Activated CD8-positive, alpha-beta T cell treated with anti-CD3 and anti-CD28 coated beads, Interleukin-2, amount 10 ng/mL, durations not matched to agents 7 days and 5 days (primary cell): ENCODE measurements at regions not wholly inside any gene's neighbourhood (a gene's known extent, or its start where the extent isn't known, plus 50 kb on each side); places are given as distances from the start of the nearest gene placed in this dataset.
"Not testable (repeated sequence)": the region's sequence is repeated elsewhere in the genome, so short reads cannot be mapped to it uniquely, and the experiment has no call there.

Experiments used
- ATAC-seq: fragments of 150-1000 bp; cut with Tn5 transposase; one replicate; pipeline ENCODE4 v1.10.0; 2021; ENCODE audit warnings: moderate library complexity
- CTCF ChIA-PET: fragments of 350-600 bp; sonication (Branson Sonifier 250); formaldehyde crosslinking; loops from one replicate; lab custom pipeline; 2021; ENCODE audit warnings: antibody characterized with exemption; lab: Charles Lee
- POLR2A ChIA-PET: fragments of 350-600 bp; sonication (Branson Sonifier 250); formaldehyde crosslinking; loops from one replicate; lab custom pipeline; 2021; ENCODE audit warnings: antibody characterized with exemption; lab: Charles Lee
- DNase-seq: peaks from one replicate; pipeline ENCODE4 v3.0.0-alpha.2; 2020
- H3K27ac Mint-ChIP-seq: one replicate; pipeline ENCODE4 v1.8.0; 2021; ENCODE audit warnings: mild to moderate bottlenecking, mixed read lengths
- H3K27me3 Mint-ChIP-seq: one replicate; pipeline ENCODE4 v1.8.0; 2021; ENCODE audit warnings: low read depth, mixed read lengths
- H3K36me3 Mint-ChIP-seq: one replicate; pipeline ENCODE4 v1.8.0; 2021; ENCODE audit warnings: low read depth, mixed read lengths
- H3K4me1 Mint-ChIP-seq: one replicate; pipeline ENCODE4 v1.8.0; 2021; ENCODE audit warnings: low read depth, mixed read lengths
- H3K4me3 Mint-ChIP-seq: one replicate; pipeline ENCODE4 v1.8.0; 2021; ENCODE audit warnings: mild to moderate bottlenecking, mixed read lengths
- H3K9me3 Mint-ChIP-seq: one replicate; pipeline ENCODE4 v1.8.0; 2022; ENCODE audit warnings: mixed read lengths; ENCODE audit not compliant: insufficient read depth

DNA sequence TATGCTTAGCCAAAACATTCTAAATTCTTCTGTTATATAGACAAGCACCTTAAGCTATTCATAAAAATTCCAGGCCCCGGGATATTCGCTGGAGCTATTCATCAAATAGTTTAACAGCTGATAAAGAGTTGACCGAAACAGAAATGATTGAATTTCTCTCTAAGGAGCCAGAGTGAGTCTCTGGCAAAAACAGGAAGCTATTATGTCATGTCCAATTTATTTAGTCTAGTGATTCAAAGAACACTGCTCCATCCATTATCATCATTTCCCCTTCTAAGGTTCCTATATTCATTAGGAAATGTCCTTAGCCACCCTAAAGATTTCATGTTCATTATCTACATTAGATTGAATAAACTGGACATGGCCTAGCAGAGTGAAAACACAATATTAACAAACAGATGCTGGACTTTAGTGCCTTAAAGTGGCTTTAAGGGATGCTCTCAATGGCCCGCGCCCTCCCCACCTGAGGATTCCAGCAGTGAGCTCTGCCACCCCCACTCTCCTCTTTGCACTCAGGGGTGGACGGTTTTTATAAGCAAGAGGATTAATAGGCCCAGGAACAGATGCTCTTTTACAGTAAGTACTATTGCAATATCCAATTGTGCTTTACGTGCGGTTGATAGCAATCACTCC, 122.1 kb upstream of the RGS1 start:
- CTCF ChIA-PET, result no interaction called here
- H3K27ac Mint-ChIP-seq, result no peak overlapping the region

GRCh38 chr1:192459467-192459866, 116.1 kb upstream of the RGS1 start:
- DNase-seq (no peak), ATAC-seq (no peak)
- POLR2A ChIA-PET, result no interaction called here
- no peaks in the 10 kb centered on the region for H3K36me3 Mint-ChIP-seq
- no peaks in the 10 kb centered on the region for H3K4me1 Mint-ChIP-seq
- H3K4me3 Mint-ChIP-seq, result no peak overlapping the region
- H3K9me3 Mint-ChIP-seq, result no peaks in the 10 kb centered on the region
- H3K27ac Mint-ChIP-seq, result no peak overlapping the region
- H3K27me3 Mint-ChIP-seq, result peaks cover 7% of the 10 kb centered on the region
- CTCF ChIA-PET, result interaction anchor here (1.2 kb wide), 1 partner anchor 15 kb away, joined by 5 read pairs; no protein-coding TSS in a partner anchor

More for the DNA sequence above, 122.1 kb upstream of the RGS1 start:
- H3K9me3 Mint-ChIP-seq, result no peaks in the 10 kb centered on the region
- no peaks in the 10 kb centered on the region for H3K4me1 Mint-ChIP-seq
- no peaks in the 10 kb centered on the region for H3K36me3 Mint-ChIP-seq
- no peak for ATAC-seq
- peaks cover 9% of the 10 kb centered on the region for H3K27me3 Mint-ChIP-seq
- no peak for DNase-seq
- POLR2A ChIA-PET, result no interaction called here
- no peak overlapping the region for H3K4me3 Mint-ChIP-seq

GRCh38 chr1:192461684-192462083, 113.9 kb upstream of the RGS1 start:
- Mint-ChIP-seq H3K36me3 (no peaks in the 10 kb centered on the region), H3K4me3 (no peak overlapping the region), H3K27ac (no peak overlapping the region), H3K9me3 (no peaks in the 10 kb centered on the region), H3K4me1 (no peaks in the 10 kb centered on the region), H3K27me3 (peaks cover 17% of the 10 kb centered on the region)
- ATAC-seq, result no peak
- ChIA-PET CTCF (interaction anchor here (1.4 kb wide), 1 partner anchor 13 kb away, joined by 5 read pairs; no protein-coding TSS in a partner anchor), POLR2A (no interaction called here)
- no peak for DNase-seq

DNA sequence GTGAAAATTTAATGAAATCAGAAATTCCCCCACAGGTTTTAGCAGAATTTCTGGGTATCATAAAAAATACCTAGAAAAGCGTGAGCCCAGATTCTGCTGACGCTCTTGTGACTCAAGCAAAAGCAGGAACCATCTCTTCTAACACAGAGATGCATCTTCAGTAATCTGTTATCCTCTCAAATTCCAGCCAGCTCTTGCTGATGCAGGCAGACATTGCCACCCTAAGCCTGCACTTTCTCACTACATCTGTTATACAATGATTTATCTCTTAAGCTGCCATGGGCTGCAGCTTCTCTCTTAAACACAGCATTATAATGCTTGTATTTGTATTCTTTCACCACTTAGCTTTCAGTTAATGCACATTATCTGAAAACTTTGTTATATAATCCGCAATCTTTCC, 113.0 kb upstream of the RGS1 start:
- Mint-ChIP-seq H3K9me3 (no peaks in the 10 kb centered on the region), H3K36me3 (no peaks in the 10 kb centered on the region), H3K4me3 (no peak overlapping the region), H3K27me3 (peaks cover 19% of the 10 kb centered on the region), H3K27ac (no peak overlapping the region), H3K4me1 (no peaks in the 10 kb centered on the region)
- ChIA-PET POLR2A (no interaction called here), CTCF (no interaction called here)
- ATAC-seq, result no peak
- no peak for DNase-seq

- Mint-ChIP-seq H3K27me3 (peaks cover 22% of the 10 kb centered on the region), H3K36me3 (no peaks in the 10 kb centered on the region), H3K9me3 (no peaks in the 10 kb centered on the region), H3K4me3 (no peak overlapping the region), H3K27ac (no peak overlapping the region), H3K4me1 (no peaks in the 10 kb centered on the region)
- ChIA-PET CTCF (no interaction called here), POLR2A (no interaction called here)
- ATAC-seq (no peak), DNase-seq (no peak)
Measured at GRCh38 chr1:192463661-192464060, 111.9 kb upstream of the RGS1 start.

GRCh38 chr1:192465221-192465620, 110.4 kb upstream of the RGS1 start:
- H3K9me3 Mint-ChIP-seq, H3K4me1 Mint-ChIP-seq, H3K27ac Mint-ChIP-seq, DNase-seq, H3K4me3 Mint-ChIP-seq, H3K36me3 Mint-ChIP-seq, POLR2A ChIA-PET, ATAC-seq, CTCF ChIA-PET: not testable (repeated sequence)
- H3K27me3 Mint-ChIP-seq, result peaks cover 29% of the 10 kb centered on the region

GRCh38 chr1:192474080-192474683, 101.4 kb upstream of the RGS1 start:
- Mint-ChIP-seq H3K4me1 (no peaks in the 10 kb centered on the region), H3K9me3 (no peaks in the 10 kb centered on the region), H3K4me3 (no peak overlapping the region), H3K27ac (no peak overlapping the region), H3K36me3 (no peaks in the 10 kb centered on the region), H3K27me3 (peaks cover 14% of the 10 kb centered on the region)
- DNase-seq (no peak), ATAC-seq (no peak)
- POLR2A ChIA-PET, result no interaction called here
- CTCF ChIA-PET, result interaction anchor here (0.7 to 6.2 kb wide), 35 partner anchors 11 to 585 kb away, joined by 3 to 120 read pairs (median 5); partner anchors contain the start of genes RO60 and UCHL5

DNA sequence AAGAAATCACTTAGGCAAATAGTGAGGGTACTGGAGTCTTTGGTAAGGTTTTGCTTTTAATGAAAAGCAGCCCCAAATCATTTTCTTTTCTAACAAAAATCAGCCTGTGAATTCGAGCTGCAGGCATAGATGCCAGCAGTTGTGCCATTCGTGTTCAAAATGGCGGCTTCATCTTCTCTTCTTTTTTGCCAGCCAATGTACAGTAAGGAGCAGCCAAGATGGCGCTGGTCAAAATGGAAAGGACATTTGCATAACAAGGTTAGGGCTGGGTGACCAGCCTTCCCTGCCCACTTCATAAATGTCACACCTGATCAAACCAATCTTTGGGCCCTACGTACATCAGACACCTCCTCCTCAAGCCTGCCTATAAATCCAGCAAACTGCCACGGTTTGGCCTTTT, 100.2 kb upstream of the RGS1 start:
- CTCF ChIA-PET, result interaction anchor here (0.9 to 6.2 kb wide), 18 partner anchors 10 to 555 kb away, joined by 3 to 120 read pairs (median 7); no protein-coding TSS in a partner anchor
- Mint-ChIP-seq H3K36me3 (no peaks in the 10 kb centered on the region), H3K27ac (no peak overlapping the region), H3K9me3 (no peaks in the 10 kb centered on the region), H3K4me1 (no peaks in the 10 kb centered on the region), H3K27me3 (peaks cover 8% of the 10 kb centered on the region), H3K4me3 (no peak overlapping the region)
- ATAC-seq (no peak), DNase-seq (no peak)
- POLR2A ChIA-PET, result no interaction called here

DNA sequence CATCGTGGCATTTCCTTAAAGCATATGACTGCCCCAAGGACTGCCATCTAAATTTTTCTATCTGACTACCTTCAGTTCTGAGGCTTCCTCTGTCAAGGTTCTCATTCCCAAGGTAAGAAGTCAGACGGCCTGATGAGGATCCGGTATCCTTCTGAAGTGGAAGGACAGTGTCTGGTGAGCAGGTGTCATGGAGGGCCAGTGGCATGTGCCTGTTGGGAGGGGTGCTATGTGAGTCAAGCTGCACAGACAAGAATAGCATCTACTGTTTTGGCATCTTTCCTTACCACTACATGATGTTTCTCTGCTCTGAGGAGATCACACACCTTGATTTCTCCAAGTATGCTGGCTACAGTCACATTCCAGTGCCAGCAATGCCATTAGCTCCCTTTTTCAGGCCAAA, 99.6 kb upstream of the RGS1 start:
- no peaks in the 10 kb centered on the region for H3K36me3 Mint-ChIP-seq
- no peaks in the 10 kb centered on the region for H3K9me3 Mint-ChIP-seq
- no peak overlapping the region for H3K4me3 Mint-ChIP-seq
- H3K27me3 Mint-ChIP-seq, result peaks cover 7% of the 10 kb centered on the region
- H3K4me1 Mint-ChIP-seq, result no peaks in the 10 kb centered on the region
- ATAC-seq (no peak), DNase-seq (no peak)
- ChIA-PET POLR2A (no interaction called here), CTCF (interaction anchor here (1.0 to 6.2 kb wide), 7 partner anchors 104 to 331 kb away, joined by 3 to 120 read pairs (median 8); no protein-coding TSS in a partner anchor)
- no peak overlapping the region for H3K27ac Mint-ChIP-seq

GRCh38 chr1:192476802-192477298, 98.7 kb upstream of the RGS1 start:
- ATAC-seq (no peak), DNase-seq (no peak)
- H3K4me3 Mint-ChIP-seq, result no peak overlapping the region
- H3K27me3 Mint-ChIP-seq, result peaks cover 7% of the 10 kb centered on the region
- H3K36me3 Mint-ChIP-seq, result no peaks in the 10 kb centered on the region
- H3K9me3 Mint-ChIP-seq, result no peaks in the 10 kb centered on the region
- no peaks in the 10 kb centered on the region for H3K4me1 Mint-ChIP-seq
- no peak overlapping the region for H3K27ac Mint-ChIP-seq
- ChIA-PET CTCF (interaction anchor here (0.8 to 6.2 kb wide), 11 partner anchors 16 to 331 kb away, joined by 3 to 120 read pairs (median 6); no protein-coding TSS in a partner anchor), POLR2A (interaction anchor here (1.2 kb wide), 1 partner anchor 132 kb away, joined by 3 read pairs; no protein-coding TSS in a partner anchor)

GRCh38 chr1:192477630-192478029, 97.9 kb upstream of the RGS1 start:
- Mint-ChIP-seq H3K4me3 (no peak overlapping the region), H3K27ac (no peak overlapping the region), H3K27me3 (peaks cover 7% of the 10 kb centered on the region), H3K9me3 (no peaks in the 10 kb centered on the region), H3K4me1 (no peaks in the 10 kb centered on the region), H3K36me3 (no peaks in the 10 kb centered on the region)
- POLR2A ChIA-PET, result interaction anchor here (0.6 to 1.2 kb wide), 2 partner anchors 73 to 131 kb away, joined by 3 read pairs; no protein-coding TSS in a partner anchor
- ATAC-seq (peak; percentile 55), DNase-seq (no peak)
- CTCF ChIA-PET, result interaction anchor here (0.6 to 6.2 kb wide), 13 partner anchors 15 to 329 kb away, joined by 3 to 120 read pairs (median 4); no protein-coding TSS in a partner anchor
